ENCODE measurements at regions not wholly inside any gene's neighbourhood (a gene's known extent, or its start where the extent isn't known, plus 50 kb on each side); places are given as distances from the start of the nearest gene placed in this dataset.

DNA sequence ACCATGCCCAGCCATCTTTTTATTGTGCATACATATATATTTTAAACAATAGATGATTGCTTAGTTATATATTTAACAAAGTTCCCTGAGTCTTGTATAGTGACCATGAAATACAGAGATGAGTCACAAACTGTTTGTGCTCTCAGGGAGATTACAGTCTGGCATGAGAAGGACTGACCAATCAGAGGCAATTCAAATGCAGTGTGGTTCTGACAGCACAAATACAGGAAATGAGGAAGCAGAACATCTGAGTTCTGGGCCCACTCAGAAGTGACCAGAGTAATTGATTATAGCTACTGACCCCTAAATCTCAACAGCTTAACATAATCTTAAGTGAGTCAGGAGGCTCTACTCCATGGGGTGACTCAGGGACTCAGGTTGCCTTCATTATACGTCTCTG lies 534.5 kb downstream of the OMA1 start:
- no peak for DNase-seq (ENCODE audit: low read depth)
- H3K4me3 ChIP-seq (ENCODE audit: low read depth, low read length) = no peak overlapping the region
- TF ChIP-seq, protein P1, sequence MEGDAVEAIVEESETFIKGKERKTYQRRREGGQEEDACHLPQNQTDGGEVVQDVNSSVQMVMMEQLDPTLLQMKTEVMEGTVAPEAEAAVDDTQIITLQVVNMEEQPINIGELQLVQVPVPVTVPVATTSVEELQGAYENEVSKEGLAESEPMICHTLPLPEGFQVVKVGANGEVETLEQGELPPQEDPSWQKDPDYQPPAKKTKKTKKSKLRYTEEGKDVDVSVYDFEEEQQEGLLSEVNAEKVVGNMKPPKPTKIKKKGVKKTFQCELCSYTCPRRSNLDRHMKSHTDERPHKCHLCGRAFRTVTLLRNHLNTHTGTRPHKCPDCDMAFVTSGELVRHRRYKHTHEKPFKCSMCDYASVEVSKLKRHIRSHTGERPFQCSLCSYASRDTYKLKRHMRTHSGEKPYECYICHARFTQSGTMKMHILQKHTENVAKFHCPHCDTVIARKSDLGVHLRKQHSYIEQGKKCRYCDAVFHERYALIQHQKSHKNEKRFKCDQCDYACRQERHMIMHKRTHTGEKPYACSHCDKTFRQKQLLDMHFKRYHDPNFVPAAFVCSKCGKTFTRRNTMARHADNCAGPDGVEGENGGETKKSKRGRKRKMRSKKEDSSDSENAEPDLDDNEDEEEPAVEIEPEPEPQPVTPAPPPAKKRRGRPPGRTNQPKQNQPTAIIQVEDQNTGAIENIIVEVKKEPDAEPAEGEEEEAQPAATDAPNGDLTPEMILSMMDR (IDR thresholded peaks at IDR 0.05; ENCODE audit: low read depth, low read length, missing control alignments) = no peak

DNA sequence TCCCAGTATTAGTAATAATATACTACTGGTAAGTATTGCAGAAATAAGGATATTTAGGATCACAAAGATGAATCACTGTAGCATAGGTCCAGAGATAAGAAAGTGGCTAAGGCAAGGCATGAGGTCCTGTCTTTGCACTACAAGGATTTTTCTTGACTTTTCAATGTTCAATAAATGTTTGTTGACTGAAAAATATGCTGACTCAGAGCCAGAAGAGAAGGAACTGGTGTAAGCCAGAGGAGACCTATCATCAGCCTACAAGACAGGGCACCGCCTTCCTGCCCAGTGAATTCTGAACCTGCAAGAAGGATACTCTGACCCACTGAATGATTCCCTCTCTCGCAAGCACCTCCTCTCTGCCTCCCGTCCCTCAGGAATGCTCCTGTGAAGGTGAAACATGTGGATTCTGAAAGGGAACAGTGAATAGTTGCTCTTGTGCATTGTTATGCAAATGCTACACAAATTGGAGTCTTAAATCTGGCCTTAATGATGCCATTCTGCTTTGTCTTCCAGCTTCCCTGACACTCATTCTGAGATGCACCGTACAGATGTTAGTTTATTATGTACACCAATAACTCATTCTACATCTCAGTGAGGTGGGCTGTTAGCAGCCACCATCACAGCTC lies 540.0 kb downstream of the OMA1 start:
- DNase-seq (ENCODE audit: low read depth) = no peak
- no peak overlapping the region for H3K4me3 ChIP-seq (ENCODE audit: low read depth, low read length)
- TF ChIP-seq, protein P1 (IDR thresholded peaks at IDR 0.05; ENCODE audit: low read depth, low read length, missing control alignments) = no peak

DNA sequence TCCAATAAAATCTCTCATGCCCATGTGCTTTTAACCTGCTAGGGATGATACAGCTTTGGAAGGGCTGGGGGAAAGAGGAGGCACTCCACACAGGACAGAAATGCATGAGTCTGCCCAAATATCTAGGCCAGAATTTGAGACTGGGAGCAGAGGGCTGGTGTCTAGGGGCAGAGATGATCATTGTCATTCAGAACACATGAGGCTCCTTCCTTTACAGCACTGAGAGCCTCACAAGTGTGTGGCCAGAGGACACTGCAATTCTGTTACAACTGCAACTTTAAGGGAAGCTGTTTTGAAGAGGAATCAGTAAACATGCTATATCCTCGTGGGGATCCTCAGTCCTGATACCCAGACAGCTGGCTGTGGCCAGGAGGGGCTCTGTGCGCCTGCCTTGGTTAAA lies 541.3 kb downstream of the OMA1 start:
- no peak overlapping the region for H3K4me3 ChIP-seq (ENCODE audit: low read depth, low read length)
- DNase-seq (ENCODE audit: low read depth) = no peak
- TF ChIP-seq, protein P1 (IDR thresholded peaks at IDR 0.05; ENCODE audit: low read depth, low read length, missing control alignments) = no peak

GRCh38 chr1:58003988-58004387 lies 542.5 kb downstream of the OMA1 start:
- TF ChIP-seq, protein P1 (IDR thresholded peaks at IDR 0.05; ENCODE audit: low read depth, low read length, missing control alignments) = no peak
- DNase-seq (ENCODE audit: low read depth) = no peak

DNA sequence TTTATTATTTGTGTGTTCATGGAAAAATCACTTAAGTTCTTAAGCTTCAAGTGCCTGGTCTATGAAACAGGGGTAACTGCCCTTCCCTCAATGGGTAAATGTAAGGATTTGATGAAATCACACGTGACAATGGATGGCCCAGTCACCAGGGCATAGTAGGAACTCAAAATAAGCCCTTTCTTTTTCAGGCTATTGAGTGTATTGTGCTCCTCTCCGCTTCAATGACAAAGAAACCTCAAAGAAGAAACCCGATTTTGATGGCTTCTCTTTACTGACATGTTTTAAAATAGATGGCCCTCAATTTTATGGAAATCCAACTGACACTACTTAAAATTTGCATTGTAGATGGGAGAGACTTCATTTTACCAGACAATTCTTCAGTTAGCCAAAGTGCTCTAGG lies 543.5 kb downstream of the OMA1 start:
- no peak overlapping the region for H3K4me3 ChIP-seq (ENCODE audit: low read depth, low read length)
- TF ChIP-seq, protein P1 (IDR thresholded peaks at IDR 0.05; ENCODE audit: low read depth, low read length, missing control alignments) = no peak
- DNase-seq (ENCODE audit: low read depth) = no peak

More at GRCh38 chr1:58003988-58004387, 542.5 kb downstream of the OMA1 start:
- H3K4me3 ChIP-seq (ENCODE audit: low read depth, low read length) = no peak overlapping the region

DNA sequence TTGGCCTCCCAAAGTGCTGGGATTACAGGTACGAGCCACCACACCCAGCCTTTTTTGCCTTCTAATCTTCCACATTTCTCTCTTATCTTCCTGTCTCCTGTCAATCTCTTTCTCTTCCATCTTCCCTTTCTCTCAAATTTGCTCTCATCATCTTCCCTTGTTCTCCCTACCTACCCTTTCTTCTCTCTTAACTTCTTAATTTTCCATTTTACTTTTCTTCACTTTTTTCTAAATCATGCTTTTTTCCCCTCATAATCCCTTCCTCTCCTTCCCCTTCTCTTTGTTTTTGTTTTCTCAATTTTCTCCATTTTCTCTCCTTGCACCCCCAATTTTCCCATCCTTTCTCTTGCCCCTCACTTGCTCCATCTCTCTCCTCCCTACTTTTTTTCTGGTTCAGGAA lies 545.7 kb downstream of the OMA1 start:
- no peak overlapping the region for H3K4me3 ChIP-seq (ENCODE audit: low read depth, low read length)
- TF ChIP-seq, protein P1 (IDR thresholded peaks at IDR 0.05; ENCODE audit: low read depth, low read length, missing control alignments) = no peak

DNA sequence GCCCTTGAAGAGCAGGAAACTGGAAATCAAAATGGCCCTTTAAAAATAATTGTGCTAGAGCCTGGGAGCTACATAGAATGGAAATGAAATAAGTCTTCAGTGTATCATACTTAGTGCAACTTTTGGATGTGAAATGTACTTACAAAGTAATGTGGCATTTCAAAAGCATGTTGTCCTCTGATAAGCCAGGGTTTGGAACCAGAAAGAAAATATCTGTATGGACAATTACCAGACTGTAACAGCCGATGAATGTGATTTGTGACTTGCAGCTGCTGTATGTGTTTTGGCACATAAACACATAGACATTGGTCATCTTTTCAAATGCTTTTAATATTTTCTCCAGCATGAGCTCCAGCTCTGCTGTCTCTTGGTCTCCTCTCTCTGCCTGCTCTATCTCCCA lies 546.4 kb downstream of the OMA1 start:
- no peak for DNase-seq (ENCODE audit: low read depth)
- H3K4me3 ChIP-seq (ENCODE audit: low read depth, low read length) = no peak overlapping the region
- TF ChIP-seq, protein P1 (IDR thresholded peaks at IDR 0.05; ENCODE audit: low read depth, low read length, missing control alignments) = no peak

More for the DNA sequence above, 545.7 kb downstream of the OMA1 start:
- no peak for DNase-seq (ENCODE audit: low read depth)

All from GM12864 (cell line).